ENCODE measurements at regions not wholly inside any gene's neighbourhood (a gene's known extent, or its start where the extent isn't known, plus 50 kb on each side); places are given as distances from the start of the nearest gene placed in this dataset.

DNA sequence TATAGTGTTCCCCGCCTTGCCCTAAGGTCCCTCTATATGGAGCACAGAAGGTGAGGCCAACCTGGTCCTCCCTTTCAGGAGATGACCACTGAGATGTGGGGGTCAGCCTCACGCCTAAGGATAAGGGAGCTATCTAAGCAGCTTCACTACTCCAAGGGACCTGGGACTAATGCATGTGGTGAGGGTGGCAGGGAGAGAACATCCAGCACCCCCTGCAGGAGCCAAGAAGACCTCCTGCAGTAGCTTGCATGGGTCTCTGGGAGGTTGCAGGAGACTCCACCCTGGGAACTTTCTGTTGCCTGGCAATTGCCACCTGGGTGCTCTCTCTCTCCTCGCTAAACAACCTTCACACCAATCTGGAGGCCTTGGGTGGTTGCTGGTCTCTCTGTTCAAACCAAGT is 93.0 kb upstream of the KLHL29 start:
- TF ChIP-seq, protein P1, sequence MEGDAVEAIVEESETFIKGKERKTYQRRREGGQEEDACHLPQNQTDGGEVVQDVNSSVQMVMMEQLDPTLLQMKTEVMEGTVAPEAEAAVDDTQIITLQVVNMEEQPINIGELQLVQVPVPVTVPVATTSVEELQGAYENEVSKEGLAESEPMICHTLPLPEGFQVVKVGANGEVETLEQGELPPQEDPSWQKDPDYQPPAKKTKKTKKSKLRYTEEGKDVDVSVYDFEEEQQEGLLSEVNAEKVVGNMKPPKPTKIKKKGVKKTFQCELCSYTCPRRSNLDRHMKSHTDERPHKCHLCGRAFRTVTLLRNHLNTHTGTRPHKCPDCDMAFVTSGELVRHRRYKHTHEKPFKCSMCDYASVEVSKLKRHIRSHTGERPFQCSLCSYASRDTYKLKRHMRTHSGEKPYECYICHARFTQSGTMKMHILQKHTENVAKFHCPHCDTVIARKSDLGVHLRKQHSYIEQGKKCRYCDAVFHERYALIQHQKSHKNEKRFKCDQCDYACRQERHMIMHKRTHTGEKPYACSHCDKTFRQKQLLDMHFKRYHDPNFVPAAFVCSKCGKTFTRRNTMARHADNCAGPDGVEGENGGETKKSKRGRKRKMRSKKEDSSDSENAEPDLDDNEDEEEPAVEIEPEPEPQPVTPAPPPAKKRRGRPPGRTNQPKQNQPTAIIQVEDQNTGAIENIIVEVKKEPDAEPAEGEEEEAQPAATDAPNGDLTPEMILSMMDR (IDR thresholded peaks at IDR 0.05; ENCODE audit: extremely low read depth, missing control alignments) = no peak
- no peak for DNase-seq (ENCODE audit: low spot score)

- TF ChIP-seq, protein P1 (IDR thresholded peaks at IDR 0.05; ENCODE audit: extremely low read depth, missing control alignments) = no peak
- DNase-seq (ENCODE audit: low spot score) = no peak
These were observed 91.9 kb upstream of the KLHL29 start for GRCh38 chr2:23293063-23293462.

GRCh38 chr2:23293731-23294130 is 91.2 kb upstream of the KLHL29 start:
- no peak for DNase-seq (ENCODE audit: low spot score)
- TF ChIP-seq, protein P1 (IDR thresholded peaks at IDR 0.05; ENCODE audit: extremely low read depth, missing control alignments) = no peak

DNA sequence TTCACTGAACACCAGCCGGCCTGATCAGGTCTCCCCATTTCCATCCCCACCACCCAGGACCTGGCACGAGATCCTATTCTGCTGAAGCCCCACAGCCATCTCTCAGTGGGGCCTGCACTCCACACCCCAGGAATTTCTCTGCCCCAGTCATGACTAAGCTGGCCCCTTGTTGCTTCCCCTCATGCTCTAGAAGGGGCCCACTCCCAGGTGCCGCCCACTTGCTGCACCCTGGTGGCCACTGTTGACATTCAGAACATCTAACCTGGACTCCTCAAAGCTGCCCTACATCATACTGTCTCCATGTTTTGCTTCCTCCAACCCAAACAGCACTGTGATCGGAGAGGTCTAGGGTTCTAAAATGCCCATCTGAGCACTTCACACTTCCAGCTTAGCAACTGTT is 90.7 kb upstream of the KLHL29 start:
- TF ChIP-seq, protein P1 (IDR thresholded peaks at IDR 0.05; ENCODE audit: extremely low read depth, missing control alignments) = no peak
- DNase-seq (ENCODE audit: low spot score) = no peak

- TF ChIP-seq, protein P1 (IDR thresholded peaks at IDR 0.05; ENCODE audit: extremely low read depth, missing control alignments) = no peak
- no peak for DNase-seq (ENCODE audit: low spot score)
These were observed 88.3 kb upstream of the KLHL29 start for GRCh38 chr2:23296691-23297090.

DNA sequence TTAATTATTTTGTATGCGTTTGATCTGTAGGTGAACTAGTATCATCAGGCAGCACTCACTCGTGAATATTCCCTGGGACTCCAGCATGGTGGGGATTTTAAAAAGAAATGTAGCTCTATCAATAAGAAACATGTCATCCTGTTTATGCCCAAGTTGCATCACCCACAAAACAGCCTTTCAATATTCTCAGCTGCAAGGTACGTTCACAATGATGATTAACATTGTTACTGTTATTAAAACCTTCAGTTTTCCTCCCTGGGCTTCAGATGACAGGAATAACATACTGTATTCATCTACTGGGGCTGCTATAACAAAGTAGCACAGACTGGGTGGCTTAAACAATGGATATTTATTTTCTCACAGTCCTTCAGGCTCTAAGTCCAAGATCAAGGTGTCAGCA is 87.9 kb upstream of the KLHL29 start:
- no peak for DNase-seq (ENCODE audit: low spot score)
- TF ChIP-seq, protein P1 (IDR thresholded peaks at IDR 0.05; ENCODE audit: extremely low read depth, missing control alignments) = no peak

GRCh38 chr2:23298551-23298950 is 86.4 kb upstream of the KLHL29 start:
- TF ChIP-seq, protein P1 (IDR thresholded peaks at IDR 0.05; ENCODE audit: extremely low read depth, missing control alignments) = no peak
- DNase-seq (ENCODE audit: low spot score) = no peak

Measured in GM20000 (cell line).